CD8-positive, alpha-beta memory T cell (primary cell): ENCODE measurements at regions not wholly inside any gene's neighbourhood (a gene's known extent, or its start where the extent isn't known, plus 50 kb on each side); places are given as distances from the start of the nearest gene placed in this dataset.
"Not testable (repeated sequence)": the region's sequence is repeated elsewhere in the genome, so short reads cannot be mapped to it uniquely, and the experiment has no call there.

Experiments used
- CTCF ChIA-PET: fragments of 350-600 bp; sonication (Branson Sonifier 250); formaldehyde crosslinking; loops from one replicate; lab custom pipeline; 2021; ENCODE audit warnings: antibody characterized with exemption; lab: Charles Lee
- POLR2A ChIA-PET: fragments of 350-600 bp; sonication (Branson Sonifier 250); formaldehyde crosslinking; loops from one replicate; lab custom pipeline; 2021; ENCODE audit warnings: antibody characterized with exemption; lab: Charles Lee
- DNase-seq, 5 donors: peaks; one replicate each; pipeline versions ENCODE4 v3.0.0 to v3.0.0-alpha.2; 2020 to 2022; ENCODE audit warnings: mixed read lengths in 1 of 5
- H3K27ac ChIP-seq: one replicate; pipeline ENCODE4 v1.7.0; 2013; ENCODE audit warnings: low read depth, mild to moderate bottlenecking, low read length, moderate library complexity
- H3K27me3 ChIP-seq: 2 replicates; pipeline ENCODE4 v1.7.0; 2013; ENCODE audit warnings: low read length, mild to moderate bottlenecking; ENCODE audit not compliant: insufficient read depth, poor library complexity, severe bottlenecking
- H3K36me3 ChIP-seq: 2 replicates; pipeline ENCODE4 v1.7.0; 2013; ENCODE audit warnings: mild to moderate bottlenecking, low read length, moderate library complexity; ENCODE audit not compliant: insufficient read depth
- H3K4me1 ChIP-seq: 2 replicates; pipeline ENCODE4 v1.7.0; 2013; ENCODE audit warnings: mild to moderate bottlenecking, low read length, moderate library complexity; ENCODE audit not compliant: insufficient read depth
- H3K4me3 ChIP-seq: 2 replicates; pipeline ENCODE4 v1.7.0; 2013; ENCODE audit warnings: mild to moderate bottlenecking, low read length
- H3K9me3 ChIP-seq: 2 replicates; pipeline ENCODE4 v1.7.0; 2013; ENCODE audit warnings: mild to moderate bottlenecking, low read length
- H3K27ac Mint-ChIP-seq, 8 donors: one replicate each; pipeline ENCODE4 v1.8.0; 2020 to 2021; ENCODE audit warnings: mixed read lengths in 8 of 8, mild to moderate bottlenecking in 6 of 8, inconsistent platforms in 3 of 8, moderate library complexity in 3 of 8
- H3K27me3 Mint-ChIP-seq, 2 donors: one replicate each; pipeline ENCODE4 v1.8.0; 2020 to 2021; ENCODE audit warnings: mixed read lengths in 2 of 2, mild to moderate bottlenecking in 1 of 2, moderate library complexity in 1 of 2
- H3K36me3 Mint-ChIP-seq, 3 donors: one replicate each; pipeline ENCODE4 v1.8.0; 2020 to 2021; ENCODE audit warnings: mixed read lengths in 3 of 3, inconsistent platforms in 1 of 3, mild to moderate bottlenecking in 1 of 3
- H3K4me1 Mint-ChIP-seq, 3 donors: one replicate each; pipeline ENCODE4 v1.8.0; 2020 to 2021; ENCODE audit warnings: mixed read lengths in 3 of 3, inconsistent platforms in 1 of 3, mild to moderate bottlenecking in 1 of 3
- H3K4me3 Mint-ChIP-seq, 7 donors: one replicate each; pipeline ENCODE4 v1.8.0; 2020 to 2021; ENCODE audit warnings: mixed read lengths in 7 of 7, mild to moderate bottlenecking in 6 of 7, moderate library complexity in 4 of 7, inconsistent platforms in 2 of 7
- H3K9me3 Mint-ChIP-seq, 5 donors: one replicate each; pipeline ENCODE4 v1.8.0; 2020 to 2022; ENCODE audit warnings: mixed read lengths in 5 of 5, mild to moderate bottlenecking in 3 of 5, moderate library complexity in 2 of 5, inconsistent platforms in 1 of 5

DNA sequence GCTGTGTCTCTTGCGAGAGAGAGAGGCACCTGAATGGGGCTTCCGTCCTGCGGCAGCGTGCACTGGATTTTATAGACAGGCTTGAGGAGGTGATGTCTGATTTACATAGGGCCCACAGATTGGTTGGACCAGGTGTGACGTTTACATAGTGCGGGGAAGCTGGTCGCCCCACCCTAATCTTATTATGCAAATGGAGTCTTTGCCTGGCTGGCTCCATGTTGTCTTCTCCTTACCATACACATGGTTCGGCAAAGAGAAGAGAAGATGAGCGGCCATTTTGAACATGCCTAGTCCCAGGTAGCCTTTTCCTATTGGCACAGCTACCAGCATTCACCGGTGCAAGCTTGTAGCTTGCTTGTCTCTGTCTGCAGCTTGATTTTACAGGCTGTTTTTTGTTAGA lies 238.5 kb upstream of the GALNT17 start:
- Histone ChIP-seq H3K27me3 (no peaks in the 10 kb centered on the region), H3K9me3 (no peaks in the 10 kb centered on the region), H3K4me3 (no peak overlapping the region), H3K27ac (no peak overlapping the region), H3K36me3 (no peaks in the 10 kb centered on the region), H3K4me1 (no peaks in the 10 kb centered on the region)
- POLR2A ChIA-PET, result no interaction called here
- Mint-ChIP-seq H3K27me3 (no peaks in the 10 kb centered on the region), H3K36me3 (no peaks in the 10 kb centered on the region), H3K27ac (no peak overlapping the region), H3K4me3 (no peak overlapping the region), H3K9me3 (peaks cover 0 to 7% (median 0%) of the 10 kb centered on the region in 5 donors), H3K4me1 (no peaks in the 10 kb centered on the region)
- CTCF ChIA-PET, result no interaction called here
- no peak for DNase-seq

DNA sequence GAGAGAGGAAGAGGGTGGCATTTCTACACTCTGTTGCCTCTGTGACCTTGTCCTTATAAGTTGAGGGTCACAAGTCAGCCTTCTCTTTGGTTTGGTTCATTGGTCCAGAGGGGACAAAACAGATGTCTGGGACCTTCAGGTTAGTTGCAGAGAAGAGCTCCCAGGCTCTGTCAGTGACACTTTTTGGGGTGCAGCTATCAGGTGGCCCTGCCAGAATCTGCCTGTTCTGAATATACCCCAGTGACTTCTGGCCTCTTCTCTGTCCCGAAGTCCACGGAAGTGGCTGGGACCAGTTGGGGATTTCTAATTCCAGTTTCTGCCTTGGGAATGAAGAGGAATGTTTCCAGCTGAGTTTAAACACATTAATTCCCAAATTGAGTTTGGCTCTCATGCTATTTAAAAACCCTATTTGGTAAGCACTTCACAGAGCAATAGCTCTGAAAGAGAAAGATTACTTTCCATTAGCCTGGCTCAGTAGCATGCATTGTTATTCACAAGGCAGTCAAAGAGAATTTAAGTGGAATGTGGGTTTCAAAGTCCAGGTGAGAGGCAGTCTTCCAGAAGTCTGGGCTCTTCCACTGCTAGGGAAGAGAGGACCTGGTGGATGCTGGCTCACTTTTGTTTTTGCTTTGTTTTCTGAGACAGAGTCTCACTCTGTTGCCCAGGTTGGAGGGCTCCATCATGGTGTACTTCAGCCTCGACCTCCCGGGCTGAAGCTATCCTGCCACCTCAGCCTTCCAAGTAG lies 237.8 kb upstream of the GALNT17 start:
- no peak for DNase-seq
- ChIA-PET CTCF (no interaction called here), POLR2A (no interaction called here)
- no peaks in the 10 kb centered on the region for H3K9me3 ChIP-seq
- H3K4me3 Mint-ChIP-seq, result no peak overlapping the region
- no peak overlapping the region for H3K27ac Mint-ChIP-seq
- no peaks in the 10 kb centered on the region for H3K36me3 ChIP-seq
- no peak overlapping the region for H3K4me3 ChIP-seq
- no peaks in the 10 kb centered on the region for H3K4me1 Mint-ChIP-seq
- H3K27ac ChIP-seq, result no peak overlapping the region
- H3K4me1 ChIP-seq, result no peaks in the 10 kb centered on the region
- H3K36me3 Mint-ChIP-seq, result no peaks in the 10 kb centered on the region
- no peaks in the 10 kb centered on the region for H3K27me3 ChIP-seq
- peaks cover 0 to 7% (median 2%) of the 10 kb centered on the region in 5 donors for H3K9me3 Mint-ChIP-seq
- H3K27me3 Mint-ChIP-seq, result no peaks in the 10 kb centered on the region

DNA sequence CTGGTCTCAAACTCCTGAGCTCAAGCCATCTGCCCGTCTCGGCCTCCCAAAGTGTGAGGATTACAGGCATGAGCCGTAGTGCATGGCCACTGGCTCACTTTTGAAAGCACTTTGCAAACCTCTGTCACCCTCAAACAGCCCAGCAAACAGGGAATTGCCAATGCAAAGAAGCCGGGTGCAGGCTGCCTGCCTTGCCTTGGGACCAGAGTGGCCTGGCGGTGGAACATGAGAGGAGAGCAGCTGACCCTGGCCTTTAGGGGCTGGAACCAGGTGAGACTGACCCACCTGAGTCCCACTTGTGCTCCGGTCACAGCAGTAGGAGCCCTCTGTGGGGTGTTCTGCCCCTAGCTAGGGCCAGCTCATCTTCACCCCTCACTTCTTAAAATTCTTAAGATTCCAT lies 237.1 kb upstream of the GALNT17 start:
- H3K27ac Mint-ChIP-seq, result no peak overlapping the region
- Histone ChIP-seq H3K36me3 (no peaks in the 10 kb centered on the region), H3K27me3 (no peaks in the 10 kb centered on the region), H3K4me3 (no peak overlapping the region), H3K9me3 (no peaks in the 10 kb centered on the region), H3K27ac (no peak overlapping the region), H3K4me1 (no peaks in the 10 kb centered on the region)
- H3K36me3 Mint-ChIP-seq, result no peaks in the 10 kb centered on the region
- ChIA-PET CTCF (no interaction called here), POLR2A (no interaction called here)
- peaks cover 0 to 4% (median 2%) of the 10 kb centered on the region in 5 donors for H3K9me3 Mint-ChIP-seq
- DNase-seq, result no peak
- H3K27me3 Mint-ChIP-seq, result no peaks in the 10 kb centered on the region
- no peak overlapping the region for H3K4me3 Mint-ChIP-seq
- no peaks in the 10 kb centered on the region for H3K4me1 Mint-ChIP-seq

DNA sequence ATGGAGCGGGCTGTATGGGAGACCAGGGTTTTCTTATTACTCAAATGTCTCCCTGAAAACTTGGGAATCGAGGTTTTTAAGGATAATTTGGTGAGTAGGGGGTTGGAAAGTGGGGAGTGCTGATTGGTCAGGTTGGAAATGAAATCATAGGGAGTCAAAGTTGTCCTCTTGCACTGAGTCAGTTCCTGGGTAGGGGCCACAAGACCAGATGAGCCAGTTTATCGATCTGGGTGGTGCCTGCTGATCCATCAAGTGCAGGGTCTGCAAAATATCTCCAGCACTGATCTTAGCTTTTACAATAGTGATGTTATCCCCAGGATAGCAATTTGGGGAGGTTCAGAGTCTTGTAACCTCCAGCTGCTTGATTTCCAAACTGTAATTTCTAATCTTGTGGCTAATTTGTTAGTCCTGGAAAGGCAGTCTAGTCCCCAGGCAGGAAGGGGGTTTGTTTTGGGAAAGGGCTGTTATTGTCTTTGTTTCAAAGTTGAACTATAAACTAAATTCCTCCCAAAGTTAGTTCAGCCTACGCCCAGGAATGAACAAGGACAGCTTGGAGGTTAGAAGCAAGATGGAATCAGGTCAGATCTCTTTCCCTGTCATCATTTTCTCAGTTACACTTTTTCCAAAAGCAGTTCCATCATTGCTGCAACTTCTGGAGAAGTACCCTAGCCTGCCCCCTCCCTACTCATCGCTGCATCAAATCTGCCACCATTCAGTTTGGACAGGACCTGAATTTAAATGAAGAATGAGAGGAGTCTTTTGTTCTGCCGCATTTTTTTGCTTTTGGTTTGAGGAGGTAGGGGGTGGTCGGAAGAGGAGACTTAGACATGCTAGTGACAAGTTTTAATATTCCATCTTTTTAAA lies 236.4 kb upstream of the GALNT17 start:
- H3K9me3 Mint-ChIP-seq, H3K27ac ChIP-seq, H3K27me3 Mint-ChIP-seq, CTCF ChIA-PET, H3K36me3 ChIP-seq, POLR2A ChIA-PET, DNase-seq, H3K4me3 Mint-ChIP-seq, H3K36me3 Mint-ChIP-seq, H3K4me3 ChIP-seq, H3K27me3 ChIP-seq, H3K4me1 ChIP-seq, H3K9me3 ChIP-seq, H3K4me1 Mint-ChIP-seq, H3K27ac Mint-ChIP-seq: not testable (repeated sequence)

DNA sequence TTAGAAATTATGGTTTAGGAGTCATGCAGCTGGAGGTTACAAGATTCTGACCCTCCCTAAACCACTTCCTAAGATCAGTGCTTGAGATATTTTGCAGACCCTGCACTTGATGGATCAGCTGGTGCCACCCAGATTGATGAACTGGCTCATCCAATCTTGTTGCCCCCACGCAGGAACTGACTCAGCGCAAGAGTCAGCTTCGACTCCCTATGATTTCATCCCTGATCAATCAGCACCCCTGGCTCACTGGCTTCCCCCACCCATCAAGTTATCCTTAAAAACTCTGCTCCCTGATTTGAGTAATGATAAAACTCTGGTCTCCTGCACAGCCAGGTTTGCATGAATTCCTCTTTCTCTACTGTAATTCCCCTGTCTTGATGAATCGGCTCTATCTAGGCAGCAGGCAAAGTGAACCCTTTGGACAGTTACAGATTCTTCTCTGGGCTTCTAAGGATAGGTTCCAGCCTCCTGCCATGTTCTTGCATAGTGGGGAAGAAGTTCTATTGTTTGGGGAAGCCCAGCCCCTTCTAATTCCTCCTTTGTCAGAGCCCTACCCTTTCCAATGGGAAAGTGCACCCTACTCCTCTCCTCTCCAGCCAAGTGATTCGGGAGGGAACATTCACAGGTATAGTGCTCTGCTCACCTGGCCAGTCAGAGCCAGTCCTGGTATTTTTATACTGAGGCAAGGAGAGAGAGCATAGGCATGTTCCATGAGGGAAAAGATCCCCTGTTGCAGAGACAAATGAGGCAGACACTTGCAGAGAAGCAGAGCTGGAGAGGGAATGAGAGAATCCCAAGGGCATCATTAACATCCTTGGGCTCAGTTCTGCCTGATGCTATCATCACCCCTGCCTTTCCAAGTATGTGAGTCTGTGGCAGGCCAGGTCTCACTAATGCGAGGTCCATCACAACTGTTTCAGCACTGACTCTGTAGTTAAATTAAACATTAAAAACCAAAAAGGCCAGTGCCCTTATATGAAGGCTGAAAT lies 224.4 kb upstream of the GALNT17 start:
- Histone ChIP-seq H3K36me3 (no peaks in the 10 kb centered on the region), H3K27me3 (no peaks in the 10 kb centered on the region), H3K4me3 (no peak overlapping the region), H3K9me3 (no peaks in the 10 kb centered on the region), H3K4me1 (no peaks in the 10 kb centered on the region), H3K27ac (no peak overlapping the region)
- ChIA-PET POLR2A (no interaction called here), CTCF (interaction anchor here (0.6 kb wide), 1 partner anchor 9 kb away, joined by 4 read pairs; no protein-coding TSS in a partner anchor)
- H3K36me3 Mint-ChIP-seq, result peaks cover 0 to 3% (median 3%) of the 10 kb centered on the region in 3 donors
- no peak overlapping the region for H3K27ac Mint-ChIP-seq
- H3K9me3 Mint-ChIP-seq, result peaks cover 12 to 21% (median 14%) of the 10 kb centered on the region in 5 donors
- no peaks in the 10 kb centered on the region for H3K27me3 Mint-ChIP-seq
- H3K4me3 Mint-ChIP-seq, result no peak overlapping the region
- H3K4me1 Mint-ChIP-seq, result no peaks in the 10 kb centered on the region
- no peak for DNase-seq

DNA sequence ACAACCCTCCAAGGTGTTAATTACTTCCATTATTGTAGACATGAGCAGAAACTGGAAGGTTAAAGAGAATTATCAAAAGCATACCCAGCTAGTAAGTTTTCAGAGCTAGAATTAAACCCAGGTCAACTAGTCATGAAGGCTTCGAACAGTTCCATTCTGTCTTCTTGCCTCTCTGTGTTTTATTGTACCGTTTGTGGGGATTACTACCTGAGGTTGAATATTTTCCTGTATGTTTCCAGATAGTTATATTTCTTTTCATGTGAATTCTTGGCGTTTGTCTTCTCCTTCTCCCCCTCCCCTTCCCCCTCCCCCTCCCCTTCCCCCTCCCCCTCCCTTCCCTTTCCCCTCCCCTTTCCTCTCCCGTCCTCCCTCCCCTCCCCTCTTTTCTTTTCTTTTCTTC lies 218.0 kb upstream of the GALNT17 start:
- CTCF ChIA-PET, result no interaction called here

DNA sequence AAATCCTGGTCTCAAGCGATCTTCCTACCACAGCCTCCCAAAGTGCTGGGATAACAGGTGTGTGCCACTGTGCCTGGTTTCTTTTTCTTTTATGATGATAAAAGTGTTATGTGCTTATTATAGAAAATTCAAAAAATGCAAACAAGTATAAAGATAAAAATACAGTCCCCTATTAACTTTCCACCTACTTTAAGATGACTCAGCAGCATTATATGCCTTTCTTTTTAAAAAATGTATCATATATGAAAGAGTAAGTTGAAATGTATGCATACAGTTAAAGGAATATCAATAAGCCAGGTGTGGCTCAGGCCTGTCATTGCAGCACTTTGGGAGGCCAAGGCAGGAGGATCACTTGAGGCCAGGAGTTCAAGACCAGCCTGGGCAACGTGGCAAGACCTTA lies 216.9 kb upstream of the GALNT17 start:
- Histone ChIP-seq H3K36me3 (no peaks in the 10 kb centered on the region), H3K9me3 (no peaks in the 10 kb centered on the region), H3K4me3 (no peak overlapping the region), H3K4me1 (no peaks in the 10 kb centered on the region), H3K27me3 (no peaks in the 10 kb centered on the region), H3K27ac (no peak overlapping the region)
- H3K36me3 Mint-ChIP-seq, result no peaks in the 10 kb centered on the region
- peaks cover 0 to 5% (median 1%) of the 10 kb centered on the region in 5 donors for H3K9me3 Mint-ChIP-seq
- CTCF ChIA-PET, result no interaction called here
- H3K4me3 Mint-ChIP-seq, result no peak overlapping the region
- no peak for DNase-seq
- no peaks in the 10 kb centered on the region for H3K4me1 Mint-ChIP-seq
- no peak overlapping the region for H3K27ac Mint-ChIP-seq
- POLR2A ChIA-PET, result no interaction called here
- peaks cover 0 to 3% of the 10 kb centered on the region in 2 donors for H3K27me3 Mint-ChIP-seq

More for the DNA sequence above, 218.0 kb upstream of the GALNT17 start:
- Histone ChIP-seq H3K27me3 (no peaks in the 10 kb centered on the region), H3K27ac (no peak overlapping the region), H3K36me3 (no peaks in the 10 kb centered on the region), H3K4me3 (no peak overlapping the region), H3K4me1 (no peaks in the 10 kb centered on the region), H3K9me3 (no peaks in the 10 kb centered on the region)
- Mint-ChIP-seq H3K36me3 (no peaks in the 10 kb centered on the region), H3K4me1 (no peaks in the 10 kb centered on the region), H3K9me3 (peaks cover 0 to 9% (median 1%) of the 10 kb centered on the region in 5 donors), H3K4me3 (no peak overlapping the region), H3K27me3 (peaks cover 0 to 3% of the 10 kb centered on the region in 2 donors), H3K27ac (no peak overlapping the region)
- POLR2A ChIA-PET, result no interaction called here
- no peak for DNase-seq
